H1 (cell line): ENCODE measurements at regions not wholly inside any gene's neighbourhood (a gene's known extent, or its start where the extent isn't known, plus 50 kb on each side); places are given as distances from the start of the nearest gene placed in this dataset.

ENCODE experiments used
- RNF2 ChIP-seq: fragments of 200-900, 300-1000 bp; sonication (generic); IDR thresholded peaks from 2 replicates; pipeline ENCODE4 v1.7.1; 2016; ENCODE audit warnings: borderline replicate concordance, low read depth, mild to moderate bottlenecking, antibody characterized with exemption, low read length; ENCODE audit not compliant: poor library complexity, severe bottlenecking; ENCODE audit errors: missing control alignments

DNA sequence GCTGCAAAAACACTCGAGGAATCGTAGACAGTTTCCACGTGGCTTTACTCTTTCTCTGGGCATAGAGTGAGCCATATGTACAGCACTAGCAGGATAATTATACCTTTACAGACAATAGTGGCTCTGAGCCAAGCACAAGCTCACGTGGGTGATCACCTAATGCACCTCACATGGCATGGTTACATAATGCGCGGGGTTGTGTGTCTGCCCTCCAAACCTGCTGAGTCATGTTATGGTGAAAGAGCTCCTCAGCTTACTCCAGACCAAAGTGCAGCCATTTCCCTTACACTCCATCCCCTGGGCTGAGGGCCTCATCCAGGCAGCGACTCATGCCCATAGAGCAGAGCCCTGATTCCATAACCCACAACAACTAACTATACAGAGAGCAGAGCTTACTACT, 1458.4 kb upstream of the CADM2 start (continued):
- no peak for TF ChIP-seq RNF2
